Effector memory CD4-positive, alpha-beta T cell (primary cell): ENCODE measurements at regions not wholly inside any gene's neighbourhood (a gene's known extent, or its start where the extent isn't known, plus 50 kb on each side); places are given as distances from the start of the nearest gene placed in this dataset.
"Not testable (repeated sequence)": the region's sequence is repeated elsewhere in the genome, so short reads cannot be mapped to it uniquely, and the experiment has no call there.

ENCODE experiments used
- DNase-seq, 3 donors: peaks; one replicate each; pipeline ENCODE4 v3.0.0-alpha.2; 2020
- H3K27ac ChIP-seq: 2 replicates; pipeline ENCODE4 v1.7.0; 2013; ENCODE audit warnings: mild to moderate bottlenecking, low read length, moderate library complexity; ENCODE audit not compliant: insufficient read depth, poor library complexity, severe bottlenecking
- H3K27me3 ChIP-seq: replicated peaks from 2 replicates; pipeline ENCODE4 v1.7.0; 2013; ENCODE audit warnings: mild to moderate bottlenecking, low read length; ENCODE audit not compliant: insufficient read depth, control insufficient read depth, poor library complexity, severe bottlenecking
- H3K36me3 ChIP-seq: 2 replicates; pipeline ENCODE4 v1.7.0; 2013; ENCODE audit warnings: mild to moderate bottlenecking, low read length, moderate library complexity; ENCODE audit not compliant: control insufficient read depth, insufficient read depth
- H3K4me1 ChIP-seq: 2 replicates; pipeline ENCODE4 v1.7.0; 2013; ENCODE audit warnings: low read length, mild to moderate bottlenecking; ENCODE audit not compliant: control insufficient read depth, insufficient read depth, poor library complexity, severe bottlenecking
- H3K4me3 ChIP-seq: 2 replicates; pipeline ENCODE4 v1.7.0; 2013; ENCODE audit warnings: low read length, low read depth, mild to moderate bottlenecking; ENCODE audit not compliant: insufficient read depth, poor library complexity, severe bottlenecking
- H3K9me3 ChIP-seq: 2 replicates; pipeline ENCODE4 v1.7.0; 2013; ENCODE audit warnings: mild to moderate bottlenecking, low read length, moderate library complexity; ENCODE audit not compliant: control insufficient read depth

DNA sequence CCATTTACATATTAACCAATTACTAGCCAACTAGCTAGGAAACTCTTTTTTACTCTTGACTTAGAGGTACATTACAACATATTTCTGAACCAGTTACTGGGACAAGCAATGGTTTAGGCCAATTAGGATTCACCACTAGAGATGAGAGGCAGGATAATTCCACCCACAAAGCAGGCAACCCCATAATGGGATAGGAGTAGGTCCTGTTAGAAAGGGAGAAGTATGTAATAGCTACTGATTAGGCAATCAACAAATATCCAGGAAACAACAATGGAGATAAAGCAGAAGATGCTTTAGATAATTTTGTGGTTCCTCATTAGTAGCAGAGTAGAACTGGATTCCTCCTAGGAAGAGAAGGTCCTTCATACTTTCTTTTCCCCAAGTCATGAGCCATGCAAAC lies 173.8 kb upstream of the GLRA2 start:
- no peaks in the 10 kb centered on the region for H3K36me3 ChIP-seq
- DNase-seq: no peak
- H3K27ac ChIP-seq: no peak overlapping the region
- no peaks in the 10 kb centered on the region for H3K9me3 ChIP-seq
- no peaks in the 10 kb centered on the region for H3K27me3 ChIP-seq
- no peak overlapping the region for H3K4me3 ChIP-seq
- H3K4me1 ChIP-seq: no peaks in the 10 kb centered on the region

DNA sequence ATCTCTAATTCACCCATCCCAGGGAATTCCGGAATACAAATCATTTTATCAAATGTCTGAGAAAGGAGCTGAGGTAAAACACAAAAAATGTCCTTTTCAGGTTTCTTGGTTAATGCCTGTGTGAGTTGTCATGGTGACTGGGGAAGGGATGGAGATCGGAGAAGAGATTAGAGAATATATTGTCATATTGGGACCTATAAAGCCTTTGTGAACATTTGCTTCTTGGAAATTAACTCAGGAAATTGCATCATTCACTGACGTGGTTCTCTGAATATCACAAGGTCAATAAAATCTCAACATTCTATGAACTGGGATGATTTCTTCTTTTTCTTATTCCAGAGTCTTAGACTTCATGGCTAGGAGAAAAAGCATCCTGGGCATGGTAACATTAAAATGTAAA lies 174.8 kb upstream of the GLRA2 start:
- H3K27me3 ChIP-seq: no peaks in the 10 kb centered on the region
- H3K27ac ChIP-seq: no peak overlapping the region
- no peak overlapping the region for H3K4me3 ChIP-seq
- DNase-seq: no peak
- no peaks in the 10 kb centered on the region for H3K36me3 ChIP-seq
- H3K9me3 ChIP-seq: no peaks in the 10 kb centered on the region
- H3K4me1 ChIP-seq: no peaks in the 10 kb centered on the region

DNA sequence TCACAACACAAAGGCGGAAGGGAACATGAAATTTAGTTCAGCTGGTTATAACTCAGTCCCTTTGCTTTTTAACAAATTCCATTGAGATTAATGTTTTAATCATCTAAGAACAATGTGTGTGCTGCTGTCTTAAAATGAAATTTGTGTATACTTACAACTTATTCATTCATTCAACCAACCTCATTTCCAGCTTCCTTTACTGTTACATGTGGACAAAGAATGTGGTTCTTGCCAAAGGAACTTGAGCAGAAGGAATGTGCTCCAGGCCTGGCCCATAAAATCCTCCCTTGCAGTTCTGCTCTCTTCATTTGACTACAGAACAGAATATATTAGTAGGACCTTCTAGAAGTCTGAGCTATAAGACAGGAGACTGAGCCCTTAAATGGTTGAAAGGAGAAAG lies 176.8 kb upstream of the GLRA2 start:
- Histone ChIP-seq H3K4me1 (no peaks in the 10 kb centered on the region), H3K27ac (no peak overlapping the region), H3K9me3 (no peaks in the 10 kb centered on the region), H3K36me3 (no peaks in the 10 kb centered on the region), H3K27me3 (no peaks in the 10 kb centered on the region), H3K4me3 (no peak overlapping the region)
- no peak for DNase-seq

DNA sequence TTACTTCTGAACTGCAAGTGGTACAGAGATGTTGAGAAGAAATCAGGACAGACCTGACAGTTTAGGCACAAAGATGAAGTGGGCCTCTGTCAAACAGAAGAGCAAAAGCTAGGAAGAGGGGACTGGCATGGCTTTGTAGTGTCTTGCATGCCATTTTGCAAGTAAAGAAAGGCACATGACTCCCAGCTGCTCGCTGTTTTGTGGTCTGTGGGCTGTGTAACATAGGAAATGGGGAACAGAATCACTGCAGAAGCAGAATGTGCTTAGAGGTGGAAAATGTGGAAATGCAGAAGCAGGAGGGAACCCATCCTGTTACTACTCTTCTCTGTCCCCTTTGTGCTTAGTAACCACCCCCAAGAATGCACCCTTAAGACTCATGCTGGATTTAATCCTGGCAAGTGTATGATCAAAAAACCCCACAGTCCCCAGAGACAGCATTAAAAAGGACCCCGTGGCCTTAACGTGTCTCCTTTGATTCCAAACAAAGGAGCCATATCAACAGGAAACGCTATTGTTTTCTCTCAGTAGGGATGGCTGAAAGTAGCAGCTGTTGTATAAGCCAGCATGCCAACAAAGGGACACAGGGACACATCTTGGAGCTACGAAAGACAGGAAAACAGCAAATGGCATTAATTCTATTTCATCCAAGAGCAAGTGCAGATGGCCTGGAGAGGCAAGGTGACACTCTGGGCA lies 177.6 kb upstream of the GLRA2 start:
- H3K36me3 ChIP-seq: no peaks in the 10 kb centered on the region
- H3K27ac ChIP-seq: no peak overlapping the region
- H3K4me1 ChIP-seq: no peaks in the 10 kb centered on the region
- no peak overlapping the region for H3K4me3 ChIP-seq
- no peaks in the 10 kb centered on the region for H3K27me3 ChIP-seq
- DNase-seq: no peak
- no peaks in the 10 kb centered on the region for H3K9me3 ChIP-seq

DNA sequence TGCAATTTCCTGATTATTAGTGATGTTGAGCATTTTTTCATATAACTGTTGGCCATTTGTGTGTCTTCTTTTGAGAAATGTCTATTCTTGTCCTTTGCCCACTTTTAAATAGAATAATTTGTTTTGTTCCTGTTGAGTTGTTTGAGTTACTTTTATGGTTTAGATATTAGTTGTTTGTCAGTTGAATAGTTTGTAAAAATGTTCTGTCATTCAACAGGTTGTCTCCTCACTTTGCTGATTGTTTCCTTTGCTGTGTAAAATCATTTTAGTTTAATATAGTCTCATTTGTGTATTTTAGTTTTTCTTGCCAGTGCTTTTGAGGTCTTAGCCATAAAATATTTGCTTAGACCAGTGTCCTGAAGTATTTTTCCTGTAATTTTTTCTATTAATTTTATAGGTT lies 181.8 kb upstream of the GLRA2 start:
- Histone ChIP-seq H3K4me1 (no peaks in the 10 kb centered on the region), H3K27ac (no peak overlapping the region), H3K4me3 (no peak overlapping the region), H3K27me3 (no peaks in the 10 kb centered on the region), H3K36me3 (no peaks in the 10 kb centered on the region), H3K9me3 (no peaks in the 10 kb centered on the region)
- no peak for DNase-seq

DNA sequence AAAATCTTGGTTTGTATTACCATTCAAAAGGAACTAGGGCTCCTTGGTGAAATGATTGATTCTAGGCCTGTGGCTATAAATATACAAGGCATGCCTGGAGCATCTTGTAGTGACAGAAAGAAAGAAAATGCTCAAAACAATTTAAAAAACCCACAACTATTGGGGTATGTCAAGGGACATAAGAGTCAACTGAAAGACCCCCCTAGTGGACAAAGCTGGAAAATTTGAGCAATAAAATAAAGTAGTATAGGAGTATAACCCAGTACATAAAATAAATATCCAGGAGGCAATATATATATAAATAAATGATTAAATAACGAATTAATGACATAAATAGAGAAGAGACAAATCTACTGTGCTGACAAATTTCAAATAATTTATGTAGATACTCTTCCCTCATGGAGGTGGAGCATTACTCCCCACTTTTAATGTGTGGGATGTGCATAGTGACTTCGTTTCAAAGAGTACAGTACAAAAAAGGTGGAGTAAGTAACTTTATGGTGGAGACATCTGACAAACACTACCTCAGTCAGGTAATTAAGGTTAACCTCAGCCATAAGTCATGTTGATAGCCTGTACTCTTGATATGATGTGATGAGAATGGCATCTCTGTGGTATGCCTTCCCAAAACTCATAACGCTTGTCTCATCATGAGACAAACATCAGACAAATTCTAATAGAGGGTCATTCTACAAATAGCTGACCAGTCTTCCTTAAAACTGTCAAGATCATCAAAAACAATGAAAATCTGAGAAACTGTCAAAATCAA lies 185.0 kb upstream of the GLRA2 start:
- H3K4me1 ChIP-seq: no peaks in the 10 kb centered on the region
- H3K4me3 ChIP-seq: no peak overlapping the region
- no peak overlapping the region for H3K27ac ChIP-seq
- DNase-seq: no peak
- H3K9me3 ChIP-seq: no peaks in the 10 kb centered on the region
- H3K36me3 ChIP-seq: no peaks in the 10 kb centered on the region
- no peaks in the 10 kb centered on the region for H3K27me3 ChIP-seq

DNA sequence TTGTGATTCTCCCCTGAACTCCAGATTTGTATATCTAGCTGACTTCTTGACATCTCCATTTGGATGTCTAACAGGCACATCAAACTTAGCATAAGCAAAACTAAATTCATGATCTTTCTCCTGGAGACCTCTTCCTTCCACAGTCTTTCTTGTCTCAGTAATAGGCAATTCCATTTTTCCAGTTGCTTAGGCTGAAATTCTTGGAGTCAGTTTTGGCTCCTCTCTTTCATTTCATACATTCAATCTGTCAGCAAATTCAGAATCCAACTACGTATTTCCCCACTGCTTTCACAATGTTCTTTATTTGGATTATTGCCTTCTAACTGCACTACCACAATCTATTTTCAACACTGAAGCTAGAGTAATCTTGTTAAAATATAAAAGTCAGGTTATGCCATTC lies 219.9 kb upstream of the GLRA2 start:
- no peak overlapping the region for H3K4me3 ChIP-seq
- no peaks in the 10 kb centered on the region for H3K9me3 ChIP-seq
- H3K27ac ChIP-seq: no peak overlapping the region
- no peak for DNase-seq
- H3K27me3 ChIP-seq: no peaks in the 10 kb centered on the region
- H3K36me3 ChIP-seq: no peaks in the 10 kb centered on the region
- H3K4me1 ChIP-seq: no peaks in the 10 kb centered on the region

DNA sequence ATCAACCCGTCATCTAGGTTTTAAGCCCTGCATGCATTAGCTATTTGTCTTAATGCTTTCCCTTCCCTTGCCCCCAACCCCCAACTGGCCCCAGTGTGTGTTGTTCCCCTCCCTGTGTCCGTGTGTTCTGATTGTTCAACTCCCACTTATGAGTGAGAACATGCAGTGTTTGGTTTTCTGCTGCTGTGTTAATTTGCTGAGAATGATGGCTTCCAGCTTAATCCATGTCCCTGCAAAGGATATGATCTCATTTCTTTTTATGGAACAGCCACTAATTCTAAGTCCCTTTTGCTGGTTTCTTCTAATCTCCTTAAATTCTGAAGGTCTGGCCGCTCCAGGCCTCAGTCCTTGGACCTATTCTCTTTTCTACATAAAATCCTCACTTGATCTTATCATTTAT lies 220.4 kb upstream of the GLRA2 start:
- not testable (repeated sequence) for H3K36me3 ChIP-seq, H3K4me3 ChIP-seq, H3K9me3 ChIP-seq, DNase-seq, H3K27ac ChIP-seq, H3K27me3 ChIP-seq, H3K4me1 ChIP-seq

DNA sequence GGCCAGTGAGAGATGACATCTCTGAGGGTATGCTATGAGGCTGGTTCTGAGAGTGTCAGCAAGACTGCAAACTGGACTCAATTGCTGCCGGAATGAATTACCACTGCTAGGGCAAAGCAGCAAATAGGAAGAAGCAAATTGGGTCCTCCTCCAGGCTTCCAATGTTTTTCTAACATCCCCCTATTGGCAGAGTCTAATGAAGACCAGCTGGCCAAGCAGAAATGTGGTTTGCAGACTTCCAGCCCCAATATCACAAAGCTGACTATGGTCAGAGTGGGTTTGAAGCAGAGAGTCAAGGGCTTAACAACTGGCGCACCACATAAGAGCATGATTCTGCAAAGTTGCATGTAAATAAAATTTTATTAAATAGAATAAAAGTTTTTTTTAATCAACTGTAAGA lies 225.4 kb upstream of the GLRA2 start:
- H3K36me3 ChIP-seq: no peaks in the 10 kb centered on the region
- no peak for DNase-seq
- H3K27me3 ChIP-seq: no peaks in the 10 kb centered on the region
- no peaks in the 10 kb centered on the region for H3K4me1 ChIP-seq
- H3K9me3 ChIP-seq: no peaks in the 10 kb centered on the region
- no peak overlapping the region for H3K27ac ChIP-seq
- H3K4me3 ChIP-seq: no peak overlapping the region

DNA sequence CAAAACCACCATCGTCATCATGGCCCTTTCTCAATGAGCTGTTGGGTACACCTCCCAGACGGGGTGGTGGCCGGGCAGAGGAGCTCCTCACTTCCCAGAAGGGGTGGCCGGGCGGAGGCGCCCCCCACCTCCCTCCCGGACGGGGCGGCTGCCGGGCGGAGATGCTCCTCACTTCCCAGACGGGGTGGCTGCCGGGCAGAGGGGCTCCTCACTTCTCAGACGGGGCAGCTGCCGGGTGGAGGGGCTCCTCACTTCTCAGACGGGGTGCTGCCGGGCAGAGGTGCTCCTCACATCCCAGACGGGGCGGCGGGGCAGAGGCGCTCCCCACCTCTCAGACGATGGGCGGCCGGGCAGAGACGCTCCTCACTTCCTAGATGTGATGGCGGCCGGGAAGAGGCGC lies 226.8 kb upstream of the GLRA2 start:
- not testable (repeated sequence) for DNase-seq, H3K4me3 ChIP-seq, H3K27me3 ChIP-seq, H3K4me1 ChIP-seq, H3K27ac ChIP-seq, H3K9me3 ChIP-seq, H3K36me3 ChIP-seq
